Peyer's patch (tissue), 4 donors: ENCODE measurements at regions not wholly inside any gene's neighbourhood (a gene's known extent, or its start where the extent isn't known, plus 50 kb on each side); places are given as distances from the start of the nearest gene placed in this dataset.

Experiments used
- POLR2A ChIP-seq, 2 donors: fragments of 450-650 bp; IDR thresholded peaks; one replicate each; pipeline ENCODE4 v1.5.1; 2017; ENCODE audit warnings: antibody characterized with exemption in 2 of 2, mild to moderate bottlenecking in 2 of 2, moderate library complexity in 2 of 2
- TF ChIP-seq, protein P1 (sequence below), 6 experiments: fragments of 450-650 bp in 4 of 6; fragments of 200-600 bp in 2 of 6; sonication (generic) in 1 of 6; IDR thresholded peaks; one replicate each; pipeline ENCODE4 v1.5.1; 2017 to 2019; ENCODE audit warnings: antibody characterized with exemption in 6 of 6, mild to moderate bottlenecking in 3 of 6, moderate library complexity in 1 of 6

DNA sequence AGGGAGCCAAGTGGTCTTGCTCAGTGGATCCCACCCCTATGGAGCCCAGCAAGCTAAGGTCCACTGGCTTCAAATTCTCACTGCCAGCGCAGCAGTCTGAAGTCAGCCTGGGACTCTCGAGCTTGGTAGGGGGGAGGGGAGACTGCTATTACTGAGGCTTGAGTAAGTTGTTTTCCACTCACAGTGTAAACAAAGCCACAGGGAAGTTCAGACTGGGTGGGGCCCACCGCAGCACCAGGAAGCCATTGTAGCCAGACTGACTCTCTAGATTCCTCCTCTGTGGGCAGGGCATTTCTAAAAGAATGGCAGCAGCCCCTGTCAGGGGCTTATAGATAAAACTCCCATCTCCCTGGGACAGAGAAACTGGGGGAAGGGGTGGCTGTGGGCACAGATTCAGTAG is 721.0 kb upstream of the NDST4 start:
- no peak for TF ChIP-seq POLR2A (IDR thresholded peaks at IDR 0.05)
- TF ChIP-seq, protein P1, sequence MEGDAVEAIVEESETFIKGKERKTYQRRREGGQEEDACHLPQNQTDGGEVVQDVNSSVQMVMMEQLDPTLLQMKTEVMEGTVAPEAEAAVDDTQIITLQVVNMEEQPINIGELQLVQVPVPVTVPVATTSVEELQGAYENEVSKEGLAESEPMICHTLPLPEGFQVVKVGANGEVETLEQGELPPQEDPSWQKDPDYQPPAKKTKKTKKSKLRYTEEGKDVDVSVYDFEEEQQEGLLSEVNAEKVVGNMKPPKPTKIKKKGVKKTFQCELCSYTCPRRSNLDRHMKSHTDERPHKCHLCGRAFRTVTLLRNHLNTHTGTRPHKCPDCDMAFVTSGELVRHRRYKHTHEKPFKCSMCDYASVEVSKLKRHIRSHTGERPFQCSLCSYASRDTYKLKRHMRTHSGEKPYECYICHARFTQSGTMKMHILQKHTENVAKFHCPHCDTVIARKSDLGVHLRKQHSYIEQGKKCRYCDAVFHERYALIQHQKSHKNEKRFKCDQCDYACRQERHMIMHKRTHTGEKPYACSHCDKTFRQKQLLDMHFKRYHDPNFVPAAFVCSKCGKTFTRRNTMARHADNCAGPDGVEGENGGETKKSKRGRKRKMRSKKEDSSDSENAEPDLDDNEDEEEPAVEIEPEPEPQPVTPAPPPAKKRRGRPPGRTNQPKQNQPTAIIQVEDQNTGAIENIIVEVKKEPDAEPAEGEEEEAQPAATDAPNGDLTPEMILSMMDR (IDR thresholded peaks at IDR 0.05), result no peak
